Esophagus muscularis mucosa (tissue), 4 donors: ENCODE measurements at regions not wholly inside any gene's neighbourhood (a gene's known extent, or its start where the extent isn't known, plus 50 kb on each side); places are given as distances from the start of the nearest gene placed in this dataset.
"Not testable (repeated sequence)": the region's sequence is repeated elsewhere in the genome, so short reads cannot be mapped to it uniquely, and the experiment has no call there.

Experiments
- DNase-seq: peaks from one replicate; pipeline ENCODE4 v3.0.0-alpha.2; 2017; ENCODE audit errors: extremely low spot score
- H3K27ac ChIP-seq, 4 donors: fragments of 200-600 bp; sonication (generic); replicated peaks in 1 of 4; 1 replicate in 3 of 4; 2 replicates in 1 of 4; pipeline ENCODE4 v1.5.1; 2016 to 2019; ENCODE audit warnings: mild to moderate bottlenecking in 1 of 4
- H3K27me3 ChIP-seq, 4 donors: fragments of 200-600 bp; sonication (generic); one replicate each; pipeline versions ENCODE4 v1.5.1 to v1.6.0; 2016 to 2019
- H3K36me3 ChIP-seq, 4 donors: fragments of 200-600 bp; sonication (generic); one replicate each; pipeline ENCODE4 v1.5.1; 2016 to 2019
- H3K4me1 ChIP-seq, 4 donors: fragments of 200-600 bp; sonication (generic); one replicate each; pipeline ENCODE4 v1.5.1; 2016 to 2019
- H3K4me3 ChIP-seq, 4 donors: fragments of 200-600 bp; sonication (generic); 1 replicate in 2 of 4; 2 replicates in 2 of 4; pipeline ENCODE4 v1.5.1; 2016 to 2019; ENCODE audit warnings: mild to moderate bottlenecking in 4 of 4, moderate library complexity in 1 of 4
- H3K9me3 ChIP-seq, 4 donors: fragments of 200-600 bp; sonication (generic); 1 replicate in 3 of 4; 2 replicates in 1 of 4; pipeline ENCODE4 v1.5.1; 2016 to 2019
- CTCF ChIP-seq, 3 experiments: fragments of 200-600 bp in 2 of 3; fragments of 450-650 bp in 1 of 3; sonication (generic) in 2 of 3; IDR thresholded peaks; one replicate each; pipeline ENCODE4 v1.5.1; 2017 to 2019; ENCODE audit warnings: antibody characterized with exemption in 3 of 3, mild to moderate bottlenecking in 2 of 3, moderate library complexity in 1 of 3
- EP300 ChIP-seq: sonication (generic); formaldehyde crosslinking; IDR thresholded peaks from one replicate; pipeline ENCODE4 v1.6.1; 2017; ENCODE audit warnings: antibody characterized with exemption
- POLR2A ChIP-seq: fragments of 450-650 bp; IDR thresholded peaks from one replicate; pipeline ENCODE4 v1.6.1; 2017; ENCODE audit warnings: antibody characterized with exemption, moderate library complexity, mild to moderate bottlenecking, low read depth
- POLR2AphosphoS5 ChIP-seq, 2 donors: sonication (generic); formaldehyde crosslinking; IDR thresholded peaks; one replicate each; pipeline ENCODE4 v1.6.1; 2017; ENCODE audit warnings: antibody characterized with exemption in 2 of 2
- WGBS: methylation state at CpG from one replicate; pipeline ENCODE4 v1.1.5; 2018; 5-methylcytosine and 5-hydroxymethylcytosine counted together
- intact Hi-C: fragments of 100-400 bp; cut with DNase I; formaldehyde crosslinking; loops from one replicate; pipeline ENCODE4 v1.15.1; 2023

GRCh38 chr10:10067644-10068043, 950.0 kb upstream of the CELF2 start:
- DNase-seq, result no peak
- intact Hi-C loops, result no loop called here
- H3K4me1 ChIP-seq, result no peaks in the 10 kb centered on the region
- H3K4me3 ChIP-seq, result no peak overlapping the region
- no peaks in the 10 kb centered on the region for H3K36me3 ChIP-seq
- TF ChIP-seq POLR2AphosphoS5 (IDR thresholded peaks at IDR 0.05) (no peak), POLR2A (no peak), EP300 (no peak), CTCF (IDR thresholded peaks at IDR 0.05) (no peak)
- no peaks in the 10 kb centered on the region for H3K9me3 ChIP-seq
- H3K27ac ChIP-seq, result no peak overlapping the region
- no peaks in the 10 kb centered on the region for H3K27me3 ChIP-seq

- not testable (repeated sequence) for DNase-seq, H3K9me3 ChIP-seq
- 95% methylated on average over 9 of the region's 9 CpGs for WGBS
Measured at GRCh38 chr10:10074847-10075246, 942.8 kb upstream of the CELF2 start.

GRCh38 chr10:10078446-10078845, 939.2 kb upstream of the CELF2 start:
- Histone ChIP-seq H3K36me3 (no peaks in the 10 kb centered on the region), H3K4me1 (no peaks in the 10 kb centered on the region), H3K4me3 (no peak overlapping the region), H3K9me3 (peaks cover 0 to 10% (median 4%) of the 10 kb centered on the region in 4 donors), H3K27me3 (no peaks in the 10 kb centered on the region), H3K27ac (no peak overlapping the region)
- WGBS, result 79% methylated on average over 4 of the region's 4 CpGs
- no peak for TF ChIP-seq CTCF (IDR thresholded peaks at IDR 0.05)
- TF ChIP-seq EP300, result no peak
- TF ChIP-seq POLR2AphosphoS5 (IDR thresholded peaks at IDR 0.05), result no peak
- TF ChIP-seq POLR2A, result no peak
- no peak for DNase-seq
- intact Hi-C loops, result no loop called here

More at GRCh38 chr10:10074847-10075246, 942.8 kb upstream of the CELF2 start:
- H3K27me3 ChIP-seq, H3K27ac ChIP-seq, intact Hi-C loops, H3K4me1 ChIP-seq, H3K4me3 ChIP-seq, H3K36me3 ChIP-seq: not testable (repeated sequence)

GRCh38 chr10:10092581-10092980, 925.1 kb upstream of the CELF2 start:
- Histone ChIP-seq H3K4me1 (no peaks in the 10 kb centered on the region), H3K4me3 (no peak overlapping the region), H3K27ac (no peak overlapping the region), H3K36me3 (no peaks in the 10 kb centered on the region), H3K27me3 (no peaks in the 10 kb centered on the region), H3K9me3 (no peaks in the 10 kb centered on the region)
- intact Hi-C loops, result no loop called here
- DNase-seq, result no peak
- WGBS, result 60% methylated on average over 6 of the region's 6 CpGs
- TF ChIP-seq POLR2AphosphoS5 (IDR thresholded peaks at IDR 0.05), result no peak
- no peak for TF ChIP-seq POLR2A
- no peak for TF ChIP-seq EP300

- 66% methylated on average over 3 of the region's 3 CpGs for WGBS
- DNase-seq, result no peak
- H3K27me3 ChIP-seq, result no peaks in the 10 kb centered on the region
- H3K9me3 ChIP-seq, result no peaks in the 10 kb centered on the region
- H3K36me3 ChIP-seq, result no peaks in the 10 kb centered on the region
- TF ChIP-seq CTCF (IDR thresholded peaks at IDR 0.05) (no peak), EP300 (no peak), POLR2AphosphoS5 (IDR thresholded peaks at IDR 0.05) (no peak), POLR2A (no peak)
- H3K4me3 ChIP-seq, result no peak overlapping the region
- no peak overlapping the region for H3K27ac ChIP-seq
- intact Hi-C loops, result no loop called here
- H3K4me1 ChIP-seq, result no peaks in the 10 kb centered on the region
Measured at GRCh38 chr10:10093021-10093420, 924.7 kb upstream of the CELF2 start.

GRCh38 chr10:10094691-10095090, 923.0 kb upstream of the CELF2 start:
- Histone ChIP-seq H3K9me3 (peaks cover 0 to 2% (median 0%) of the 10 kb centered on the region in 4 donors), H3K27me3 (no peaks in the 10 kb centered on the region), H3K36me3 (no peaks in the 10 kb centered on the region), H3K4me1 (no peaks in the 10 kb centered on the region), H3K4me3 (no peak overlapping the region), H3K27ac (no peak overlapping the region)
- WGBS, result 20% methylated on average over 5 of the region's 5 CpGs
- no peak for TF ChIP-seq CTCF (IDR thresholded peaks at IDR 0.05)
- no peak for TF ChIP-seq POLR2A
- no peak for TF ChIP-seq EP300
- no peak for TF ChIP-seq POLR2AphosphoS5 (IDR thresholded peaks at IDR 0.05)
- intact Hi-C loops, result no loop called here
- no peak for DNase-seq
